SK-N-SH (cell line): ENCODE measurements at regions not wholly inside any gene's neighbourhood (a gene's known extent, or its start where the extent isn't known, plus 50 kb on each side); places are given as distances from the start of the nearest gene placed in this dataset.
A peak's percentile ranks its signal among the peaks of the same experiment; 100 is the strongest.

Experiments
- CTCF ChIP-seq: fragments of 200-600 bp; sonication (generic); IDR thresholded peaks from 2 replicates; pipeline ENCODE4 v1.6.1; 2017; ENCODE audit warnings: antibody characterized with exemption, mild to moderate bottlenecking, moderate library complexity
- EP300 ChIP-seq, 2 experiments: IDR thresholded peaks; 2 replicates each; pipeline versions ENCODE4 v1.4.0 to v1.6.1; 2012; ENCODE audit warnings: borderline replicate concordance in 1 of 2, low read depth in 1 of 2, low read length in 1 of 2
- GABPA ChIP-seq: IDR thresholded peaks from 2 replicates; pipeline ENCODE4 v1.4.0; 2012; ENCODE audit warnings: low read depth, mild to moderate bottlenecking
- JUND ChIP-seq: IDR thresholded peaks from 2 replicates; pipeline ENCODE4 v1.4.0; 2012
- MXI1 ChIP-seq: IDR thresholded peaks from 2 replicates; pipeline ENCODE4 v1.6.1; 2012; ENCODE audit warnings: mild to moderate bottlenecking, low read depth, low read length, improper control_type of control experiment
- NFIC ChIP-seq: IDR thresholded peaks from 2 replicates; pipeline ENCODE4 v1.4.0; 2012; ENCODE audit warnings: borderline replicate concordance
- NRF1 ChIP-seq: IDR thresholded peaks from 2 replicates; pipeline ENCODE4 v1.6.1; 2012; ENCODE audit warnings: low read depth, mild to moderate bottlenecking, low read length
- POLR2AphosphoS5 ChIP-seq: IDR thresholded peaks from 2 replicates; pipeline ENCODE4 v1.6.1; 2012; ENCODE audit warnings: low read depth, low read length
- SIN3A ChIP-seq: IDR thresholded peaks from 2 replicates; pipeline ENCODE4 v1.6.1; 2012; ENCODE audit warnings: low read depth, mild to moderate bottlenecking, low read length, moderate library complexity, borderline replicate concordance
- TAF1 ChIP-seq: IDR thresholded peaks from 2 replicates; pipeline ENCODE4 v1.6.1; 2012; ENCODE audit warnings: low read depth, mild to moderate bottlenecking, low read length, moderate library complexity, borderline replicate concordance
- TCF12 ChIP-seq: IDR thresholded peaks from 2 replicates; pipeline ENCODE4 v1.4.0; 2012
- TEAD4 ChIP-seq: IDR thresholded peaks from 2 replicates; pipeline ENCODE4 v1.4.0; 2012; ENCODE audit warnings: mild to moderate bottlenecking, borderline replicate concordance; ENCODE audit not compliant: insufficient read depth

GRCh38 chr20:37630166-37630565 is 63.7 kb upstream of the CTNNBL1 start:
- TF ChIP-seq TCF12 (no peak), CTCF (no peak), TEAD4 (no peak), GABPA (no peak), SIN3A (no peak), NFIC (no peak), EP300 (IDR thresholded peaks at IDR 0.05; ENCODE audit: borderline replicate concordance in 1 of 2, low read depth in 1 of 2, low read length in 1 of 2) (no peak), POLR2AphosphoS5 (no peak), TAF1 (no peak), MXI1 (0 out of 2 replicates have a peak, but pooled peaks have one; percentile 16), NRF1 (no peak), JUND (no peak)
